Colonic mucosa (tissue), 4 donors: ENCODE measurements at regions not wholly inside any gene's neighbourhood (a gene's known extent, or its start where the extent isn't known, plus 50 kb on each side); places are given as distances from the start of the nearest gene placed in this dataset.

Source experiments
- DNase-seq: peaks from one replicate; pipeline ENCODE4 v3.0.0-alpha.2; 2020
- H3K27ac ChIP-seq: fragments of 200-600 bp; one replicate; pipeline ENCODE4 v1.8.0; 2021
- H3K27me3 ChIP-seq: fragments of 200-600 bp; one replicate; pipeline ENCODE4 v1.8.0; 2021
- H3K36me3 ChIP-seq: fragments of 200-600 bp; one replicate; pipeline ENCODE4 v1.8.0; 2021
- H3K4me1 ChIP-seq: fragments of 200-600 bp; one replicate; pipeline ENCODE4 v1.8.0; 2021; ENCODE audit warnings: mild to moderate bottlenecking
- H3K4me3 ChIP-seq: fragments of 200-600 bp; one replicate; pipeline ENCODE4 v1.8.0; 2021
- H3K9ac ChIP-seq, 2 donors: one replicate each; pipeline ENCODE4 v1.7.0; 2013; ENCODE audit warnings: control low read depth in 2 of 2, low read depth in 2 of 2, low read length in 2 of 2
- H3K9me3 ChIP-seq: fragments of 200-600 bp; one replicate; pipeline ENCODE4 v1.8.0; 2021
- intact Hi-C: fragments of 100-400 bp; cut with DNase I; formaldehyde crosslinking; loops from one replicate; pipeline ENCODE4 v1.14.1; 2022
- TF ChIP-seq, protein P1 (sequence below): fragments of 200-600 bp; IDR thresholded peaks from one replicate; pipeline ENCODE4 v1.8.0; 2022; ENCODE audit warnings: antibody characterized with exemption, mild to moderate bottlenecking
- donor health status: healthy.
- donor health status: DM: no; HTN: no; CAD: no.
- donor health status: DM: no; HTN: no; CAD: no.

DNA sequence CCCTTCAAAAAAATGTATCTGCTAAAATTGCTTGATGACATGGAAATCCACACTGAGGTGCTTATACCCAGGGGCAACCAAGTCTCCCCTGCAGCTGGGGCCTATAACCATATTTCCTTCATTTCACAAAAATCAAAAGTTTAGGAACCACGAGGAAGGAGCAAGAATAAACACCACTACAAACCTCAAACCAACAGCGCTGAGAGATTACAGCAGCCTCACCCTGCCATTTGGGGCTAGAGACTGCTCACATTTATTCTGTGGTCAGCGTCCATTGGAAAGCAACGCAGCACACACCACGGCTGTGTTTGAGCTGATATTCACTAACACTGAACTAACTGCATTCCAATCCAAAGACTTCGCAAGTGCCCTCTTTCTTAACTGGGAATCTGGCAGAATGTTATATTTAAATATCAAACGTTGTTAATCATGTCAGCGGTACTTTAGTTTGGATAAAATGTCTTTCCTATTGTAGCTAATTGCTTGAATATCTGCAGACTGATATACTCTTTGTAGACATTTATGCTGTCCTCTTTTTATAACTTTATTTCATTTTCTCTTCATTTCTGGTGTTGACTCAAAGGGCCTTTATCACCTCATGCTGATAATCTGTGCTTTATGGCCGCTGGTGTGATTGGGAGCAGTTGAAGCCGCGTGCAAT, 94.6 kb downstream of the FOXA2 start:
- peak overlapping the region; percentile 64 for H3K27ac ChIP-seq
- TF ChIP-seq, protein P1, sequence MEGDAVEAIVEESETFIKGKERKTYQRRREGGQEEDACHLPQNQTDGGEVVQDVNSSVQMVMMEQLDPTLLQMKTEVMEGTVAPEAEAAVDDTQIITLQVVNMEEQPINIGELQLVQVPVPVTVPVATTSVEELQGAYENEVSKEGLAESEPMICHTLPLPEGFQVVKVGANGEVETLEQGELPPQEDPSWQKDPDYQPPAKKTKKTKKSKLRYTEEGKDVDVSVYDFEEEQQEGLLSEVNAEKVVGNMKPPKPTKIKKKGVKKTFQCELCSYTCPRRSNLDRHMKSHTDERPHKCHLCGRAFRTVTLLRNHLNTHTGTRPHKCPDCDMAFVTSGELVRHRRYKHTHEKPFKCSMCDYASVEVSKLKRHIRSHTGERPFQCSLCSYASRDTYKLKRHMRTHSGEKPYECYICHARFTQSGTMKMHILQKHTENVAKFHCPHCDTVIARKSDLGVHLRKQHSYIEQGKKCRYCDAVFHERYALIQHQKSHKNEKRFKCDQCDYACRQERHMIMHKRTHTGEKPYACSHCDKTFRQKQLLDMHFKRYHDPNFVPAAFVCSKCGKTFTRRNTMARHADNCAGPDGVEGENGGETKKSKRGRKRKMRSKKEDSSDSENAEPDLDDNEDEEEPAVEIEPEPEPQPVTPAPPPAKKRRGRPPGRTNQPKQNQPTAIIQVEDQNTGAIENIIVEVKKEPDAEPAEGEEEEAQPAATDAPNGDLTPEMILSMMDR: no peak
- peak; percentile 33 for DNase-seq
- no peak overlapping the region for H3K4me3 ChIP-seq
- no peaks in the 10 kb centered on the region for H3K36me3 ChIP-seq
- H3K4me1 ChIP-seq: no peaks in the 10 kb centered on the region
- no peaks in the 10 kb centered on the region for H3K9me3 ChIP-seq
- intact Hi-C loops: loop anchor here (2.0 kb wide), 1 partner anchor 93 kb away; no protein-coding TSS in a partner anchor
- no peak overlapping the region for H3K9ac ChIP-seq
- H3K27me3 ChIP-seq: no peaks in the 10 kb centered on the region

DNA sequence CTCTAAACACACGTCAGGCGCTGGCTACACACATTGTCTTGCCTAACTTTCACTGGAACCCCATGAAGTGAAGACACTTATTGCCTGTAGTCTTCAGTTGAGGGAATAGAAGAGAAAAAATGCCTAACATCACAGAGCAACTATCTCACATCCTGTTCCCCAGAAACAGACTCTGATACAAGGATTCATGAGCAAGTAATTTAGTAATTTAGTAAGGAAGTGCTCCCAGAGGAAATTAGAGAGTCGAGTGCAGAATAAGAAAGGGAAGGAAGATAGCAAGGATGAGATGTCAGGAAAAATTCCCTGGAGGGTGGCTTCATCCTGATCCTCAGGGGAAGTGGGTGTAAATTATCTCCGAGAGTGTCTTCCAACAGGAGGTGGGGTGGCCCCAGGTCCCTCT, 104.0 kb downstream of the FOXA2 start:
- intact Hi-C loops: no loop called here
- Histone ChIP-seq H3K9me3 (no peaks in the 10 kb centered on the region), H3K9ac (no peak overlapping the region), H3K36me3 (no peaks in the 10 kb centered on the region), H3K4me3 (no peak overlapping the region), H3K27me3 (no peaks in the 10 kb centered on the region), H3K4me1 (no peaks in the 10 kb centered on the region), H3K27ac (no peak overlapping the region)
- DNase-seq: no peak
- TF ChIP-seq, protein P1: no peak

DNA sequence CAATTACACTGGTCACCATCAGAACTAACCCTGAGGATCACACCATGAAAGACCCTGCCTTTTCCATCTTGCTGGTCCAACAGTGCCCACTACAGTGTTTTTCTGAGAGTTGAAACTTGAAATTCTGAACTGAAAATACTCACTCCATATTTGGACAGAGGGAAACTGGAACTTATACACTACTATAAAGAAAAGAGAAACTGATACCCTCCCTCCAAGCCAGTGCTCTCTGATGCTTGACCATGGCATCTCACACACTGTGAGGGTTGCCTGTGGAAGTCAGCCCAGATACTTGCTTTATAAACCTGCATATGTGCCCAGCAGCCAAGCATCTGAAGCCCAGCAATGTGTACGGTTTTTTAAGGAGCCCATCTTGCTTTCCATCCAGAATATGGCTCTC, 108.7 kb downstream of the FOXA2 start:
- Histone ChIP-seq H3K4me1 (no peaks in the 10 kb centered on the region), H3K4me3 (no peak overlapping the region), H3K9ac (no peak overlapping the region), H3K27me3 (no peaks in the 10 kb centered on the region), H3K9me3 (no peaks in the 10 kb centered on the region), H3K36me3 (no peaks in the 10 kb centered on the region), H3K27ac (no peak overlapping the region)
- TF ChIP-seq, protein P1: no peak
- no peak for DNase-seq
- intact Hi-C loops: no loop called here

DNA sequence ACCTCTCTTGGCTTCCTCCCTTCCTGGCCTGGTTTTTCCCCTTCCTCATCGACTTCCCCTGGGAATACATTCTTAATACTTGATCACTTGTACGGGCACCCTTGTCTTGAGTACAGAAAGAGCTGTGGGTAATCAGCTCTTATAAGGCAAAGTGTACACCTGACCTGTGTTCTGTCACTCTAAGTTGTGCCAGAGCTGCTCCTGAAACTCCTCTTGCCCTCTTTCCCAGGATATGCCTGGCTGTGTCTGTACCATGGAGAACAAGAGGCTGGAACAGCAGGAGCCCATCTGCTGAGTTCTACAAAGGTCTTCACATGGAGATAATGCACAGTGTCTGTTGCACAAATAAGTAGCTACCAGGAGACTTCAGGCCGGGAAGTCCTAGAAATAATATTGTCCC, 110.1 kb downstream of the FOXA2 start:
- Histone ChIP-seq H3K27ac (no peak overlapping the region), H3K9me3 (no peaks in the 10 kb centered on the region), H3K27me3 (no peaks in the 10 kb centered on the region), H3K36me3 (no peaks in the 10 kb centered on the region), H3K4me1 (no peaks in the 10 kb centered on the region), H3K4me3 (no peak overlapping the region), H3K9ac (no peak overlapping the region)
- intact Hi-C loops: no loop called here
- no peak for DNase-seq
- TF ChIP-seq, protein P1: no peak

DNA sequence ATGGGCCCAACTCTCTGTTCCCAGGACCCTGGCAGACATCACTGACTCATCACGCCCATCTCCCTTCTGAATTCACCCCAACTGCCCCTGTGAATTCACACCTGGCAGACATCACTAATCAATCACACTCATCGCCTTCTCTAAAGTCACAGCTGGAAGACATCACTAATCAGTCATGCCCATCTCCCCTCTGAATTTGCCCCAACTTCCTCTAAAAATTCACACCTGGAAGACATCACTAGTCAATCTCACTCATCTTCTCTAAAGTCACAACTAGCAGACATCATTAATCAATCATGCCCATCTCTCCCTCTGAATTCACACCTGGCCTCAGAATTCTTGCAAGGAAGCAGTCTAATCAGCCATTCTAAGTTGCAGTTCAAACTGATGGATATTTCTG, 111.1 kb downstream of the FOXA2 start:
- no peaks in the 10 kb centered on the region for H3K4me1 ChIP-seq
- H3K27ac ChIP-seq: no peak overlapping the region
- H3K9ac ChIP-seq: no peak overlapping the region
- H3K27me3 ChIP-seq: no peaks in the 10 kb centered on the region
- H3K4me3 ChIP-seq: no peak overlapping the region
- no peaks in the 10 kb centered on the region for H3K36me3 ChIP-seq
- intact Hi-C loops: no loop called here
- TF ChIP-seq, protein P1: no peak
- H3K9me3 ChIP-seq: no peaks in the 10 kb centered on the region
- DNase-seq: no peak
